GM19468 (cell line): ENCODE measurements at regions not wholly inside any gene's neighbourhood (a gene's known extent, or its start where the extent isn't known, plus 50 kb on each side); places are given as distances from the start of the nearest gene placed in this dataset.
"Not testable (repeated sequence)": the region's sequence is repeated elsewhere in the genome, so short reads cannot be mapped to it uniquely, and the experiment has no call there.

Experiments used
- ATAC-seq: cut with Tn5 transposase; IDR thresholded peaks from one replicate; pipeline ENCODE4 v1.9.1; 2021; ENCODE audit warnings: mild to moderate bottlenecking, moderate library complexity, moderate number of reproducible peaks; ENCODE audit not compliant: unreplicated experiment; ENCODE audit errors: extremely low read depth

DNA sequence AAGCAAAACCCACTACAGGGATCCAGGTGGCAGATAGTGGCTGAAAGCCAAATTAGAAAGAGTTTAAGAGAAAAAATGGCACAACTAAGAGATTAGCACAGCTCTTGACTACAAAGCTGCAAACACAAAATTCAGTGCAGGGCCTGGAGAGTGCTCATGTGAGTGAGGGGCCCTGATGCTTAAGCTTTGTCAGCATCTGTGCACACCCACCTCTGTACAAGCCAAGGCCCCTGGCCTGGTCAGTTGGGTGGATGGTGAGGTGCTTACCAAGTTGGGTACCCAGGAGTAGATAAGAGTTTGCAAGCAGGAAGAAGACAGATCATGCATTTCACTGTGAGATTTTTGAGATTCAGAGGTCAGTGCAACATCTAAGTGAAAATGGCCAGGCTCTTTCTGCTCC is 62.7 kb upstream of the ATP1B1 start:
- ATAC-seq, result no peak

- ATAC-seq, result peak; percentile 88
Measured at GRCh38 chr1:169044296-169044695, 62.2 kb upstream of the ATP1B1 start.

- ATAC-seq, result no peak
Measured at GRCh38 chr1:169044971-169045370, 61.5 kb upstream of the ATP1B1 start.

- no peak for ATAC-seq
Measured at GRCh38 chr1:169046671-169047070, 59.8 kb upstream of the ATP1B1 start.

- no peak for ATAC-seq
Measured at GRCh38 chr1:169047074-169047473, 59.4 kb upstream of the ATP1B1 start.

GRCh38 chr1:169048043-169048442 is 58.4 kb upstream of the ATP1B1 start:
- no peak for ATAC-seq

- no peak for ATAC-seq
Measured at GRCh38 chr1:169049258-169049938, 57.1 kb upstream of the ATP1B1 start.

DNA sequence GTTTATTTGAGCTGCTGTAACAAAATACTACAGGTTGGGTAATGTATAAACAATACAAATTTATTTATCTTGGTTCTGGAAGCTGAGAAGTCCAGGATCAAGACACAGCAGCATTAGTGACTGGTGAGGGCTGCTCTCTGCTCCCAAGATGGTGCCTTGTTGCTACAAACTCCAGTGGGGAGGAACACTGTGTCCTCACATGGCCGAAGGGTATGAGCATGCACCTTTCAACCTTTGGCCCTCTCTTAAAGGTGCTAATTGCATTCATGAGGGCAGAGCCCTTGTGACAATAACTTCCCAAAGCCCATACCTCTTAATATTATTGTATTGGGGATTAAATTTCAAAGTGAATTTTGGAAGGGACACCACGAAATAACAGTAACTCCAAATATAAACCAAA is 55.3 kb upstream of the ATP1B1 start:
- no peak for ATAC-seq

DNA sequence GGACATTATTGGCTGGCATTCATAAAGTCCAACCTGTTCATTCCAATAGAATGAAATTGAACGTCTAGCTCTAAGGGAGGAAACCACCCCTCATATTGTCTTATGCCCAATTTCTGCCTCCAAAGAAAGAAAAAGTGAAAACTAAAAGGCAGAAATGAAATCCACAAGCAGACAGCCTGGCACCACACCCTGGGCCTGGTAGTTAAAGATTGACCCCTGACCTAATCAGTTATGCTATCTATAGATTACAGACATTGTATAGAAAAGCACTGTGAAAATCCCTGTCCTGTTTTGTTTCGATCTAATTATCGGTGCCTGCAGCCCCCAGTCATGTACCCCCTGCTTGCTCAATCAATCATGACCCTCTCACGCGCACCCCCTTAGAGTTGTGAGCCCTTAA is 54.3 kb upstream of the ATP1B1 start:
- not testable (repeated sequence) for ATAC-seq

- ATAC-seq, result no peak
Measured at GRCh38 chr1:169052727-169053126, 53.8 kb upstream of the ATP1B1 start.

- ATAC-seq, result no peak
Measured at GRCh38 chr1:169053196-169053595, 53.3 kb upstream of the ATP1B1 start.
